NCI-H524 (cell line): ENCODE measurements at regions not wholly inside any gene's neighbourhood (a gene's known extent, or its start where the extent isn't known, plus 50 kb on each side); places are given as distances from the start of the nearest gene placed in this dataset.
"Not testable (repeated sequence)": the region's sequence is repeated elsewhere in the genome, so short reads cannot be mapped to it uniquely, and the experiment has no call there.

Source experiments
- DNase-seq, 2 experiments: peaks; one replicate each; lab custom pipeline; 2025; lab: John Stamatoyannopoulos, UW

DNA sequence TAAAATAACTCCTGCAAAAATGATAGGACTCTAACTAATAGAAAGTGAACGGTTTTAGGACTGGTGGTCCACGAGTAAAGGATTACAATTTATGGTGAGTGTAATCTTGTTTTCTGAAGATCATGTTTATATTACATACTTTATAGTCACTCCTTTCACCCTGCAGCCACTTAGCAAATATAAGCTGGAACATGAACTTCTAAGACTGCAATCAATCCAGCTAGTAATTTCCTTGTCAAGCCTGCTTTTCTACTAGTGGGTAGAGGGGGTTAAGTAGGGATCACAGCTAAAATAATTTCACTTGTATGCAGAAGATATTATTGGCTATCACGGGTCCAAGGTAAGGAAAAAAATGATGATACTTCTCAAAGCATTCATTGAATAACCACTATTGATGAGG is 125.5 kb upstream of the NETO1 start:
- DNase-seq, result no peak

DNA sequence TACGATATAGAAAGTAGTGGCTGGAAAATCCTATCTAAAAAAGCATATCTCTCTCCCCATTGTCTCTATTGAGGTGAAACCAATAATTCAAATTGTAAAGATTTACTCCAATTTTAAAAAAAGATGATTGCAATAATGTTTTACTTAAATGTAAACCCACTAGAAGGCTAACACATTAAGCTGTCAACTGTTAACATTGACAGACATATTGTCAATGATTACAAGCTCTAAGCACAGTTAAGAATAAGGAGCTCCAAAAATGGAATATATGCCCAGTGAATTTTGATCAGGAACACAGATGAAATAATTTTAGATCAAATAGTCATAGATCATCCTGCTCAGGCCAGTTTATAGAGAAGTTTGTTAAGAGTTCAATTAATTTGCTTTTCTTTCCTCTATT is 123.6 kb upstream of the NETO1 start:
- no peak for DNase-seq

DNA sequence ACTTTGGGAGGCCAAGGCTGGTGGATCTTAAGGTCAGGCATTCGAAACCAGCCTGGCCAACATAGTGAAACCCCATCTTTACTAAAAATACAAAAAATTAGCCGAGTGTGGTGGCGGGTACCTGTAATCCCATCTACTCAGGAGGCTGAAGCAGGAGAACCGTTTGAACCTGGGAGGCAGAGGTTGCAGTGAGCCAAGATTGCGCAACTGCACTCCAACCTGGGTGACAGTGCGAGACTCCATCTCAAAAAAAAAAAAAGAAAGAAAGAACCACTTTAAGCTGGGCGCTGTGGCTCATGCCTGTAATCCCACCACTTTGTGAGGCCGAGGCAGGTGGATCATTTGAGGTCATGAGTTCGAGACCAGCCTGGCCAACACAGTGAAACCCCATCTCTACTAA is 119.8 kb upstream of the NETO1 start:
- DNase-seq, result not testable (repeated sequence)

DNA sequence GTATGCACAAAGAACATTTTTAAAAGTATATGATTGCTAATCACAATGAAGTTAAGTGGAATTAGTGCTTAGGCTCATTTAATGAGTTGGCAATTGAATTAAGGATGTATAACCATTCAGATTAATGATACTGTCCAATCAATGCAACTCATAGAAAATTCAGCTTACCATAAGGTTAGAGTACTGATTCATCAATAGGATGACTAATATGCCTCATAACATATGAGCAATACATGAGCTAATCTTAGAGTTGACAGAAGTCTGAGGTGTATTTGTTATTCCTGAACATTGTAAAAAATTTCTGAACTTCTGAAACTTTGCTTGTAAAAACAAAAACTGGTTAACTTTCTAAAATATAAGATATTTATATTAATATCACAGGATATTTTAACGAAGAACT is 118.3 kb upstream of the NETO1 start:
- DNase-seq, result no peak

DNA sequence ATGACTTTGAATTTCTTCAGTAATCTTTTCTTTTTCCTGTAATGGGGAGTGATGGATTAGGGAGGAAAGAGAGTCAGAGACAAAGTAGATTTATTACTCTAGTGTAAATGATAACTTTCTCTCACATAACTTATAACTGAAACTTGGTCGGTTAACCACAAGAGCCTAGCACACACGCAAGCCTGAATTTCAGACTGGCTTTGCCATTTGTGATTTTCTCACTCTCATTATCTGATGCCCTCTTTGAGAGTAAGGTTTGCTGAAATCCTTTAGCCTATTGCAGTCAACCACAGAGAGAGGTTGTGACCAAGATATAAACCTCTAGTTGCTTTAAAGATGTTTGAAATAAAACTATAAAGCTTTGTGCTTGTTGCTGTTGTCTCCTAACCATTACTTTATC is 117.9 kb upstream of the NETO1 start:
- DNase-seq, result no peak

DNA sequence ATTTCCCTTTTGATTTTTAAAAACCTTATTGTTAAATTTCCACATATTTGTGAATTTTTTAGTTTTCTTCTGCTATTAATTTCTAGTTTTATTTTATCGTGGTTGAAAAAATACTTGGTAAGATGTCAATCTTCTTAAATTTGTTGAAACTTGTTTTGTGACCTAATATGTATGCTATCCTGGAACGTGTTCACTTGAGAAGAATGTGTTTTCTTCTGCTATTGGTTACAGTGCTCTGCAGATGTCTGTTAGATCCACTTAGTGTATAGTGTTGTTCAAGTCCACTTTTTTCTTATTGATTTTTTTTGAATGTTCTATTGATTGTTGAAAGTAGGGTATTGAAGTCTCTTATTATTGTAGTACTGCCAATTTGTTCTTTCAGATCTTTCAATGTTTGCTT is 116.5 kb upstream of the NETO1 start:
- DNase-seq, result no peak

DNA sequence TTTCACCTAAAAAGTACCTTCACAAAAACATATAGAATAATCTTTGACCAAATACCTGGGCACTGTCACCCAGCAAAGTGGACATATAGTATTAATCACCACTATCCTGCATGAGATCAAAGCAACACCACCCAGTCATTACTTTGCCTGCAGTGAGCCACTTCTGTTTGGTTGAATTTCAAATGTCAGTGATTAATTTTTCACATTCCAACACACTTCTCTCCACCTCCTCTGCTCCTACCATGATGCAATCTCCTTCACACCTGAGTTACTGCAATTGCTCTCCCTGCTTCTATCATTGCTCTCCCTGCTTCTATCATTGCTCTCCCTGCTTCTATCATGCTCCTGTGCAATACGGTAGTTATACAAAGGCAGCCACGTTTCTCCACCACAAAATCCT is 106.1 kb upstream of the NETO1 start:
- DNase-seq, result no peak

DNA sequence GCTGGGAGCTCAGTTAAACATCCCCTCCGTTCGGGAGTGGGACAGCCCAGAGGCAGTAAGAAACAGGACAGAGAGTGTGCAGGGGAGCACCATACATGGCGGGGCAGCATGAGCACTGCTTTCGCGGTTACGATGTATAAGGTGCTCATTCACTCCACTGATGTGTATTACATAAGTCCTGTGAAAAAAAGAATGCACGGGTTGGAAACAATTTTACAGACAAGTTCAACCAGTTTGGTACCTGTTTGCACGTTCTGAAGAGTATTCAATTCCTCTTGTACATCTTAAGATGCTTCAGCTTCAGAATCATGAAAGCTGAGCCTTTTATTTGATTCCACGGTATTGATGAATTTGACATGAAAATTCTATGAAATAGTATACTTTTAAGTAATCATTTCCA is 97.8 kb upstream of the NETO1 start:
- DNase-seq, result no peak

DNA sequence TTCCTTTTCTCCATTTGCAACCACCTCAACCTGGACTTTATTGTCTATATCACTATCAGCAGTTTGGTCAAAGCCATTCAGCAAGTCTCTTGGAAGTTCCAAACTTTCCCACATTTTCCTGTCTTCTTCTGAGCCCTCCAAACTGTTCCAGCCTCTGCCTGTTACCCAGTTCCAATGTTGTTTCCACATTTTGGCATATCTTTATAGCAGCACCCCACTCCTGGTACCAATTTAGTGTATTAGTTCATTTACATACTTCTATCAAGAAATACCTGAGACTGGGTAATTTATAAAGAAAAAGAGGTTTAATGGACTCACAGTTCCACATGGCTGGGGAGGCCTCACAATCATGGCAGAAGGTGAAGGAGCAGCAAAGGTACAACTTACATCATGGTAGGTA is 90.4 kb upstream of the NETO1 start:
- DNase-seq, result not testable (repeated sequence)

DNA sequence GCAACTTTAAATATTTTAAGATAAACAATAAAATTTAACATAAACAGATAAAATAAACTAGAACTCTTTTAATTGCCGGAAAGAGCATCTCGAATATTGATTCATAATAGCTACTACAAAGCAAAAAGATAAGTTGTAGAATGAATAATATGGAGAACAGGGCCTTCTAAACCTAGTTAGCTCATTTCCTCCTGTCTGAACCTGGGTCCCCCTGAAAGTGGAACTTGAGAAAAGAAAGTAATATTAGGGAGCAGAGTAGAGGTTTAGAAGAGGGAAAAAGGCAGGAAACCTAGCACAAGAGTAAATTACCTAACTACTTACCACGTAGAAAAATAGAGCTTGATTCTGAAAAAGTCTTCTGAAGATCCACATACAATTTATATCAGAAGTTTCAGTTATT is 80.7 kb upstream of the NETO1 start:
- DNase-seq, result no peak

DNA sequence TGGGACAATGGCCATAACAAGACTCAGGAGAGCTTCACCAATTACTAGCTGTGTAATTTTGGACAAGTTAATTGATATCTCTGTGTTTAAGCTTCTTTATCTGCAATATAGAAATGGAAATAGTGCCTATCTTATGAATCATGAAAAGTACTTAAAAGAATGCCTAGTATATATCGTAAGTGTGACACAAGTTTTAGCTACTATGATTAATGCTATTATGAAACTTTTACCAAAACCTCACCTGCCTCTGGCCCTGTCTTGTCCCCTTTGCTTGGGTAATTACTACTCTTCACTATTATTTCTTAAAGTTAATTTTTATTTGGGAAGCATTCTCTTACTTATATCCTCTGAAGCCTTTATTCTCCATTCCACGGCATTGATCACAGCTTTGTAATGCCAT is 75.0 kb upstream of the NETO1 start:
- DNase-seq, result no peak

DNA sequence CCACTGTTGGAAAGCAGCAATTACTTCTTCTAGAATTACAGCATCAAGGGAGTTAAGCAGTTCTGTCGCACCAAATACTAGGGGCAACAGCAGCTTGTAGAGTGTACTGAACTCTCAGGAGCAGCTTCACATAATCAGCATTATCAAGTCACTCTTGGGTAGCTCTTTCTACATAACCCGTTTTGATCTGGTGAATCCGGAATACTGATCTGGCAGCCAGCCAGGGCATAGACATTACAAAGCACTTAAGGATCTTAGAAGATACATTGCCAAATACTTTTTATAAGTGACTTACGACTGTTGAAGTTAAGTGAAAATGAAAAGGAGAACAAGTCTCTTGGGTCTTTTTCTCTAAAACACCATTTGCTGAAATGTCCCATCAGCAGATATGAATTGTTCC is 73.2 kb upstream of the NETO1 start:
- peak in 1 of 2 experiments; percentile 8 for DNase-seq

DNA sequence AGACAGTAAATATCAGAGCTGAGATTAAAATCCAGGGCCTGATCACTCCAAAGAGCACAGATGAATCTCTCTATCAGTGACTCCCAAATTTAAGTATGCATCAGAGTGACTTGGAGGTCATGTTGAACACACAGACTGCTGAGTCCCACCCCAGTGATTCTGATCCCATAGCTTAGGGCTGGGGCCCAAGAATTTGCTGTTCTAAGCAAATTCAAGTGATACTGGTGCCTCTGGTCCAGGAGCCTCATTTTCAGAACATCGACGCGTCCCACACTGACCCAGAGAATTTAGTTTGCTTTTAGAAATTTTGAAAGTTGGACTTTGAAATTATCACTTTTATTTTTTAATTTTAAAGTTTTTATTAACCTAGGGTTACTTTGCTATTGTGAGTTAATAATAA is 72.7 kb upstream of the NETO1 start:
- DNase-seq, result no peak

DNA sequence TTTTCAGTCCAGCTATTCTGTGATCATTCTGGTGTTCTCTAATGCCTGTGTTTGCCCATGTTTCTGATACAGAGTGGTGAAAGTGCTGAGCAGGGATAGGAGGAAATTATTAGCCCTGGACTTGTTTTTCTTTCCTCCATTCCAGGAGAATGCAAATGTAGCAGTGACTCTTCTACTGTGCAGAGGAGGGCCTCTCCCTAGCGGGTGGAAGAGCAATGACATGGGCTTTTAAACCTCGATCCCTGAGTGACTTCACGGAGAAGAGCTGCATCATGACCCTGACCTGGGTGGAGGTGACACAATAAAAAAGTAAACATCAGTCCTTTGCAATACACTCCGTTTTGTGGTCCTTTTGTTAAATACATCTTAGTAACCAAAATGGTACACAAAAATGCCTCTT is 68.0 kb upstream of the NETO1 start:
- DNase-seq, result no peak

DNA sequence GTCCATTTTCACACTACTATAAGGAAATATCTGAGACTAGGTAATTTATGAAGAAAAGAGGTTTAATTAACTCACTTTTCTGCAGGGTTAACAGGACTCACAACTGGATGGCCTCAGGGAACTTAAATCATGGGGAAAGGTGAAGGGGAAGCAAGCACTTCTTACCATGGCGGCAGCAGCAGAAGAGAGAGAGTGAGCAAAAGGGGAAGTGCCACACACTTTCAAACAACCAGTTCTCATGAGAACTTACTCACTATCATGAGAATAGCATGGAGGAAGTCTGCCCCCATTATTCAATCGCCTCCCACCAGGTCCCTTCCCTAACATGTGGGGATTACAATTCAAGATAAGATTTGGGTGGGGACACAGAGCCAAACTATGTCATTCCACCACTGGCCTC is 55.1 kb upstream of the NETO1 start:
- DNase-seq, result no peak
